ENCODE measurements at regions not wholly inside any gene's neighbourhood (a gene's known extent, or its start where the extent isn't known, plus 50 kb on each side); places are given as distances from the start of the nearest gene placed in this dataset.

- DNase-seq: no peak
Observed at GRCh38 chr2:126748188-126748760, 92.3 kb downstream of the GYPC start.

DNA sequence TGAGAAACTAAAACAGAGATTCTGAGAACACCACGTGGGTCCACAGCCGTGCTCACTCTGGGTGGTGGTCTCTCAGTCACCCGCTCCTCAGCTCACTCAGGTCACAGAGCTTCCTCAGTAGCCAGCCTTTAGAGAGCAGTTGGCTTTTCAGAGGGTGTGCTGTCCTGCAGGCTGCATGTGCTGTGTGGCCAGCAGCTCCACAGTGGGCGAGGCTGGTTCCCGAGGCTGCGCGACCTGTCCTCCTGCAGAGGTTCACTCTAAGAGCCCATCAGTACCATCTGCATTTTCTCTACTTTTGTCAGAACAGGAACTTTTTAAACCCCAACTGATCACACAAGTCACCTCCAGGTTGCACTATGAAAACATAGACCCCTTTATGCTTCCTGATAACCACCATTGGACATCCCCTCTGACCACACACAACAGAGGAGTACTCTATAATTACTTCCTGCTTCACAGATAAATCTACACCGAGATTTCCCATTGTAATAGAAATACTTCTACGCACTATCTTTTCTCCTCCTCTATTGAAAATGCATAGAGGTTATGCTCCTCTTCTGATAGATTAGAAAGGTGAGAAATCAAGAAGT lies 93.1 kb downstream of the GYPC start:
- no peak for DNase-seq

DNA sequence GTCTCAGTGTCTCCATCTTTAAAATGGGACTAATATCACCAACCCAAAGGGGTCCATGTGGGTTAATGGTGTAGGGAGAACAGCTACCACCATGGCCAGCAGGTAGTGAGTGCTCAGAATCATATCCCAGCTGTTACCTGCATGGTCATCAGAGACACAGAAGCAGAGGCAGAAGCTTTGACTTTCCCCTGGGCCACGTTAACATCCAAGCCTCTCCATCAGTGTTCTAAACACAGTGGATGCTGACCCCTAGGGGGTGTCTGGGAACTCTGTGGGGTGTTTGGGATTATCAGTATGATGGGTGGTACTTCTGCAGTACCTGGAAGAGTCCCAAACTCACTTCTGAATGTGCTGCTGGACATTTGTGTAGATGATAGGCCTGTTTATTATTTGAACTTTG lies 93.6 kb downstream of the GYPC start:
- DNase-seq: no peak

- DNase-seq: no peak
Observed at GRCh38 chr2:126750506-126750905, 94.5 kb downstream of the GYPC start.

DNA sequence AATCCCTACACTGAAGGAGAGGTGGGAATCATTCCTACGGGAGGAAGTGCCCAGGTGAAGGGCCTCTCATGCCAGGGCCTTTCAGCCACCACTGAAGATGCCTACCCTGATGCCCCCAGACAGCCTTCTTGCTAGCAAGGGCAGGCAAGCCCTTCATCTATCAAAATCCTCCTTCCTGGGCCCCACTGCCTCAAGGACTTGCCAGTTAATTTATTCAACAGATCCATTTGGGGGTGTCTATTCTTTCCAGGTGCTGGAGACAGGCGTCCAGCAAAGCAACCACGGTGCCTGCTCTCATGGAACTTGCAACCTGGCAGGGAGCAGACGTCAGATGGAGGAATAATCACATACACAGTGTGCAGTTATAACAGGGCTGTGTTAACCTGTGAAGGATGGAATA lies 95.5 kb downstream of the GYPC start:
- no peak for DNase-seq

DNA sequence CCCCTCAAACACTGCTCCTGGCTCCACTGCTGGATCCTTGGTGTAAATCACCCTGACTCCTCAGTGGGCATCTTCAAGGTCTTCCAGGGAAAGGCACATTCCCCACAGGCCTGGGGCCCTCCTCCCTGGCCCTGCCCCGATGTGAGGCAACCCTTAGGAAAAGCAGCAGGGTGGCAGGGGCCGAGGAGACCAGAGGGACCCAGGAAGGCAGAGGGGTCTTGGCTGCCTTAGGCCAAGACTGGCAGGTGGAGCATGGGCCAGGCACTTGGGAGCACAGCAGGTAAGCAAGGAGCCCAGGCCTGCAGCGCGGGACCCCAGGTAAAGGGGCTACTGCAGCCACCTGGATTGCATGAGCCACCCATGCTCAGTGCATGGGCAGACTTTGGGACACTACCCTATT lies 96.9 kb downstream of the GYPC start:
- no peak for DNase-seq

DNA sequence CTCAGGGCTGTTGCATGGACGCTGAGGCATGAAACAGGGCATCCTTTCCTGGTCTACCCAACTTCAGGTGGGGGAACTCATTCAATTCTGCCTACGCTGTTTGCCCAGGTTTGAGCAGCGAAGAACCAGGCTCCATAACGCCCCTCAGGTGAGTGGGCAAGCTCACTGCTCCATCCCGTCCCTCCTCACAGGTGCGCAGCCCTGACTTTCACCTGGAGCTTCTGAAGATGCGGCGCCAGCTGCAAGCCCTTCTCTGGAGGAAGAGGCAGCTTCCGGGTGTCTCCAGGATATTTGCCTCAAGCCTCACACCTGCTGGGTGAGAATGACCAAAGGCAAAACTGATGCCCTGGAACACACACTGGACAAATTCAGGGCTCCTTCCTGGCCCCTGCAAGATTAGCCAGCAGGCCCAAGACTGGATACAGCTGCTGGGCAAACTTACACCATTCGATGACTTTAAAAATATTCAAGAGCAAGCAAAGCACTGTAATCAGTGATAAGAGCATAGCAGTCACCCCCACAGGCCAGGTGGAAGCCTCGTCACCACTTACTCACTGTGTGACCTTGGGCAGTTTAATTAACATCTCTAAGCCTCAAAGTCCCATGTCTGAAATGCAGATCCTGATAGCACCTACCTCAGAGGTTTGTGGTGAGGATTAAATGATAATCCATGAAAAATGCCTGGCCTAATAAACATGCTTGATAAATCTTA lies 97.7 kb downstream of the GYPC start:
- DNase-seq: no peak

GRCh38 chr2:126754240-126755004 lies 98.5 kb downstream of the GYPC start:
- DNase-seq: no peak

GRCh38 chr2:126756125-126756524 lies 100.2 kb downstream of the GYPC start:
- no peak for DNase-seq

DNA sequence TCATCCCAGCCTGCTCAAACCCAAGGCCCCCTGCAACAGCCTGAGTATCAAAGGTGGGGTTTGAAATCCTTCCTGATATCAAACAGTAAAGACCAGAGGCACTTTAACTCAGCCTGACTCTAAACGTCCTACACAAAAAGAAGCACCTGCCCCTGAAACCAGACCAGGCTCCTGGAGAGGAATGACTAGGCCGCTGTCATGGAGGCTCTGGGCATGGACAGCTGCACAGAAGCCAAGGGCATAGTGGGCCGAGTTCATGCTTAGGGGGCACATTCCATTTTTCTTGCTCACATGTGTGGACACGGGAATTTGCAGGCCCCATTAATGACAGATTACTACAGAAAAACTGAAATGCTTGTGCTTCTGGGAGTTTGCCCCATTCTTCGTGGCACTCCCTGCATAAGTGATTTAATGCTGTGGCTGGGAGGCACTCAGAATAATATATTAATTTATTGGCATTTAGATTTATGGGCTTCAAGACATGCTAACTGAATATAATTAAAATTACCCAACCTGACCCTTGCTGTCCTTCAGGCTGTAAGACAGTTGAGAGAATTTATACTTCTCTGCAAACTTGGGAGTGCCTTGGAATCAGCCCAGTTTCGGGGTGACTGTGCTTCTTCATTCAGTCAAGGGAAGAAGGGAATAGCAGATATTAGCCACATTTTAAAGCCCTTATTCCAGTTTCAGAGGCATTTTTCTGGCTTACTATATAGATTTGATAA lies 105.5 kb downstream of the GYPC start:
- no peak for DNase-seq

DNA sequence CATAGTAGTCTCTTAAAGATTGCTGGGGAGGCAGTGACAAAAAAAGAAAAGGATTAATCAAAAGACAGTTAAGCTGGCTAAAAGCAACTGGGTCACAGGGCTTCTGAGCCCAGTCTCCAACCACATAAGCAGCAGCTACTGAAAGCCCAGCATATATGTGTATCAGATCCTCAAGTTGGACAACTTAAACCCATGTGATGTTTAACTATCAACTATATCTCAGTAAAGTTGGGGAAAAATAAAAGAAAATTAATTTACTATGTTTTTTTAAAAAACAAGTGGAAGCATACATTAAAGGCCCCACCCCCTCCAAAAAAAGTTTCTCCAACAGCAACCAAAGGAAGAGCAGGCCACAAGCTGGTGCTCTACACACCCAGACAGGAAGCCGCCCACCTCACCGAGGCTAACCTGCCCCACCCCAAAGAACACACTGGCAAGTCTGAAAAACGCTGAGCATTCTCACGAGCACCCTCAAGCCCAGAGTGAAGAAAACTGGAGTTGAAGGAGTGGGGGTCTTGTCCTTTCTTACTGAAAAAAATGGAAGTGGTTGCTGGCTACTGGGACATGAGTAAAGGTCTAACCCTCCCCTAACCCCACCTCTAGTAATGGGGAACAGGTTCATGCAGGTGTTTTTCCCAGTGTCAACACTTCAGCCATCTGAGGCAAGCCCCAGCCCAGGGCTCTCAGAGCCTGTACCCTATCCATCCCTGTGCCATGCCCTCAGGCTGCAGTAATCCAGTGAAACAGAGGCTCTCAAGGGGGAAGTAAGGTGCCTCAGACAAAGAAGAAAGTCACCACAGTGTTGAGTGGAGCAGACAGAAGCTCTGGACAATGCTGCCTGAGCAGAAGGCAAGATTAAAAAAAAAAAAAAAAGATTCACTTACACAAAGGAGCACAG lies 106.3 kb downstream of the GYPC start:
- no peak for DNase-seq

DNA sequence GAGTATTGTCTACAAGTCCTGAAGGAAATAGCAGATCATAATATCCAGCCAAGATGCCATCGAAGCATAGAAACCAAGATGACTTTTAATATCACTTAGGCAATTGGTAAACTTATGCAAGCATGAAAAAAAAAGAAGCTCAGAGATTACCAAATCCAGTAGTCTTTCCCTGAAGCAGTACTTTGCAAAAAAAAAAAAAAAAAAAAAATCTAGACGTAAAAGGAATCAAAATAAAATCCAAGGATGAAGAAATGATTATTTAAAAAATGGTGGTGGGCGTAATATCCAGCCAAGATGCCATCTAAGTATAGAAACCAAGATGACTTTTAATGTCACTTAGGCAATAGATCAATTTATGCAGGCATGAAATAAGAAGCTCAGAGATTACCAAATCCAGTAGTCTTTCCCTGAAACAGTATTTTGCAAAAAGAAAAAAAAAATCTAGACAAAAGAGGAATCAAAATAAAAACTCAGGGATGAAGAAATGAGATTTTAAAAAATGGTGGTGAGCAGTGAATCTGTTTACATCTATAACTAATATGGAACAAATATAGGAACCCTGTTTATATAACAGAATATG lies 108.8 kb downstream of the GYPC start:
- no peak for DNase-seq

GRCh38 chr2:126765395-126765794 lies 109.4 kb downstream of the GYPC start:
- no peak for DNase-seq

- DNase-seq: no peak
Observed at GRCh38 chr2:126766295-126766968, 110.5 kb downstream of the GYPC start.

GRCh38 chr2:126766969-126767296 lies 111.0 kb downstream of the GYPC start:
- no peak for DNase-seq

- no peak for DNase-seq
Observed at GRCh38 chr2:126769118-126769517, 113.2 kb downstream of the GYPC start.

DNA sequence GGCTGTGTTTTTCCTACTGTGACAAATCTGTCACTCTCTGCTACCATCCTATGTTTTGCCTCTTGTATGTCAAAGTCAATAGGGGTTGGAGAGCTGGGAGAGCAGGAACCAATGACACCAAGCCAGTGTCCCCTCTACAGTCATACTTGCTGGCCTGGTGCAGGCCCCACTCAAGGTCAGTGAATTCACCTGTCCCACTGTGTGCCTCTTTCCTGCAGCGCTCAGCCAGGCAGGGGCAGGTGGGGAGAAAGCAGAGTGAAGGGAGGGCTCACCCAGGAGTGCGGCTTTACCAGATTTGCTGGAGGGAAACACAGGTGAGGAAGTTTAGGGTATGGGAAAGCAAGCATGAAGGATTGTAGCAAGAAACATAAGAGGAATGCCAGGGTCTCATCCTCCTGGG lies 114.5 kb downstream of the GYPC start:
- DNase-seq: no peak

DNA sequence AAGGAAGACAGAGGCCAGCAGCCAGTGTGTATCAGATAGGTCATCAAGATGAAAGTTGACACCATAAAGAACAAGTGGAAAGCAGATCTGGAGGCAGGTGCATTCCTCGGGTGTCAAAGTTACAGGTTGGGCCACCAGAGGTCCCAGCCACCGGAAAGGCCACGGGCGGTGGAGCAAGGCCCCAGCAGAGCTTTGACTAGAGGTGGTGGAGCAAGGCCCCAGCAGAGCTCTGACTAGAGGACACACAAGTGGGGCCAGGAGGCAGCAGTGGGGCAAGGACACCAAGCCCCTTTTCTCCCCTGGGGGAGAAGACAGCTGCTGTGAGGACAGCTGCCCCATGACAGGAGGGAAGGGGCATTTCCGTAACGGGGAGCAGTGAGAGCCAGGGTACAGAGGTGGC lies 115.1 kb downstream of the GYPC start:
- DNase-seq: no peak

DNA sequence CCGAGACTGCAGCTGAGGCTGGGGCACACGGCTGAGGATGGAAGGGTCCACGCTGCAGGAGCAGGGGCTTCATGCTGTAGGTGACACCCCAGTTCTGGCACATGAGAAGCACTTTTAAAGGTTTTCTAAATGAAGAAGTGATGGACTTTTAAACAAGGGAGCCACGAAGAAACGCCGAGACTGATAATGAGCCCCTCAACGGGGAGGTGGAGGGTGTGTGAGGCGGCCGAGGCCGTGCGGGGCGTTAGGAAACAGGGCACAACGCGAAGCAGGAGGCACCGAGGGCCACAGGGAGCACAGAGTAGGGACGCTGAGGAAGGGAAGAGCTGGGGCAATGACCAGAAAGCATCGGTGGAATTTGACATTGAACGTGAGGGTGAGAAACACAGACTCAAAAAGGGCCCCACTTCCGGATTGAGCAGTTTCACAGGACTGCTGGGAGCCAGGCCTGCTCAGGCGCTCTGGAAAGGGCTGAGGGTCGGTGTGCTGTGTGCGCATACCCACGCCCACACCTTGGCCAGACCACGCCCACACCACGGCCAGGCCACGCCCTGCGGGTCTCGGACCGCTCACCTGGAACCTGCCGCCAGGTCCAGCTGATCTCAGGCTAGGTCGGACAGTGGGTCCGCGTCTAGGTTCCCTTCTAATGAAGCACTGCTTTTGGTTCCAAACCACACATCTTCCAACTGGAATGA lies 115.7 kb downstream of the GYPC start:
- DNase-seq: no peak

DNA sequence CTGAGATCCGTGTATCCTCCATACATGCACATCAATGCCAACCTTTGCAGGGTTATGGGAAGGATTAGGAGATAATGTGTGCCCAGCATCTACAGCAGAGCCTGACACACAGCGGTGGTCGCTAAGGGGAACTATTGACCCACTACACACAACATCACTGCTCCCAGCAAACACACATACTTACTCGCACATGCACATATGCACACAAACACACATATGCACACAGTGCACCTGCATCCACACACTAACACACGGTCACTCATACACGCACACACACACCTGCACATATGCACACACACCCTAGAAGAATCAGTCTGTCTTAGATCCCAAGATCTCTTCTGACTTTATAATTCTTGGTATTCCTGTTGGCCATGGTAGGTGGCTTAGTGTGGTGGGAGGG lies 118.3 kb downstream of the GYPC start:
- no peak for DNase-seq

- no peak for DNase-seq
Observed at GRCh38 chr2:126774761-126775160, 118.8 kb downstream of the GYPC start.
